ENCODE measurements at regions not wholly inside any gene's neighbourhood (a gene's known extent, or its start where the extent isn't known, plus 50 kb on each side); places are given as distances from the start of the nearest gene placed in this dataset.

DNA sequence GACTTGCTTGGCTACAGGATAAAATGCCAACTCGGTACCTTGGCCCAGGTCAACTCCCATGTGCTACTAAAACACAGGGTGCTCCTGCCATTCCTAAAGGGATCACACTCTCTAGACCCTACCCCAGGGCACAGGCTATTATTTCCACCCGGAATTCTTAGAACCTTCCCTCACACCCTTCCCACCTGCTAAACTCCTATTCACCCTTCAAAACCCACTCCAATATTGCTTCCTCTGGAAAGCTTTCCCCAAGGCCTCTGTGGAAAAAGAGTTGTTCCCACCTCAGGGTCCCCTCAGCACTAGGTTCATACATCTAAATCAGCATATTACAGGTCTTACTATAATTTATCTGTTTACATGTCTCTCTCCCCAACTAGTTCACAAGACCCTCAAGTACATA, 75.0 kb upstream of the TANC1 start:
- TF ChIP-seq POLR2A (IDR thresholded peaks at IDR 0.05) (no peak), CTCF (IDR thresholded peaks at IDR 0.05) (no peak)
